Umbilical cord (tissue), 1 donor: ENCODE measurements at regions not wholly inside any gene's neighbourhood (a gene's known extent, or its start where the extent isn't known, plus 50 kb on each side); places are given as distances from the start of the nearest gene placed in this dataset.

Experiments
- DNase-seq: peaks from one replicate; pipeline ENCODE4 v3.0.0-alpha.2; 2015; ENCODE audit warnings: low spot score

DNA sequence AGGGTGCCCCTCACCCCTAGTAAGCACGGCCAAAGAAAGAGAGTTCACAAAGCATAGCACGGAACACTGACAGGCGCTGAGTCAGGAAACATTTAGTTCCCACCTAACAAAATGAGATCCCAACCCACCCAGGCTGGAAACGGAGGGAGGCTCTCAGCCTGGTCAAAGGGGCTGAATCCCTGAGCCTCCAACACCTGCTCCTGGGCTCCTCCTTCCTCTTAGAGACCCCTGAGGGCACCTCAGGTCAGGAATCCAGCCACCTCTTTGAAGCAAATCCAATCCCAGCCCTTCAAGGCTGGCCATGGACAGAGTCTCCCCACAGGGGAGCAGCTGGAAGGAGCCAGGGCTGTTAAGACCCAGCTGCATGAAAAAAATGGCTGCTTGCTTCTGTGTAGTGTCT is 154.4 kb upstream of the HES1 start:
- DNase-seq = no peak

DNA sequence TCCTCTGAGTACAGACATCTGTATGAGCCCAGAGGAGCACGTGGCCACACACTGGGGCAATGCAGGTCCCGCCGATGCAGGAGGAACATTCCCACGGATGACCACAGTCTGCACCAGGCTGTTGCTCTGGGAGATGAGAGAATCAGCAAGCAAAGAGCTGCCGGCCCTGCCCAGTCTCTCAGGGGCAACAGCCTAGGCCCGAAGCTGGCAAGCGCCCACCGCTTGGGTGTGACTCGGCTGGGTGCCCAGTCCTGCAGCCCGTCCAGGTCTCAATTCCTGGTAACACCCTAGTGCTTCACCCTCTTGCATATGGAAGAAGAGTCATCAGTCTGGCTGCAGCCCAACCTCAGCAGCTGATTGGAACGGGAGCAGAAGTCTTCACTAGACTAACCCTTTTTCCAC is 153.7 kb upstream of the HES1 start:
- DNase-seq = peak; percentile 87

DNA sequence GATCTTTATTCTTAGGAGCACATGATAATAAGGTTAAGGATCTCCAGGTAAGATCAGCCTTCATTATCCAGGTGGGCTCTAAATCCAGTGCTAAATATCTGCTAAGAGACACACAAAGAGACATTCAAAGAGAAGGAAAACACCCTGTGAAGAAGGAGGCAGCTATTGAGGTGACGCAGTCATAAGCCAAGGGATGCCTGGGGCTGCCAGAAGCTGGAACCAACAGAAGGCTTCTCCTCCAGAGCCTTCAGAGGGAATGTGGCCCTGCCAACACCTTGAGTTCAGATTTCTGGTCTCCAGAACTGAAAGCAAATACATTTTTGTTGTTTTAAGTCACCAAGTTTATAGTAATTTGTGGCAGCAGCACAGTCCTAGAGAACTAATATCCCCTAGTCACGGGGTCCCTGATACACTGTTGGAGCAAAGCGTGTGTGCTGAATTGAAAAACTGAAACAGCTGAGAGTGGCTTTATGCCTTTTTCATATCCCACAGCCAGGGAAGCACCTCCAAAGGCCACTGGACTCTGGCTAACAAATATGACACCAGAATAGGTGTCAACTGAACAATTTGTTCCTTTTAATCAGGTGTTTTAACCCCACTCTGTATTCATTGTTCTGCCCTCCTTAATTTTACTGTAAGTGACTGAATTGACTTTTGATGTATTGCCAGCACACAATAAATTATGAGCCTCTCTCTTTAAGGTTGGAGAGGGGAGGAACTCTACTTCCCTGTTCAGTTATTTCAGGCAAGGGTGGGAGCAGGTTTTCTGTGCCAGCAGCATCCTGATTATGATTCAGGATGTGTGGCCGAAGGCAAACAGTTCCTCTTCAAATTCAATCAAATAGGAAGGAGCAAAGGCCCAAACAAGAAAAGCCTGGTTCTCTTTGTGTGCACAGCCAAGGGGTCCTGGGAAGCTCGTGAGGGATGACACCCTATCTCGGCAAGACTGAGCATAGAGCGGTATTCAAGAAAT is 151.8 kb upstream of the HES1 start:
- no peak for DNase-seq

DNA sequence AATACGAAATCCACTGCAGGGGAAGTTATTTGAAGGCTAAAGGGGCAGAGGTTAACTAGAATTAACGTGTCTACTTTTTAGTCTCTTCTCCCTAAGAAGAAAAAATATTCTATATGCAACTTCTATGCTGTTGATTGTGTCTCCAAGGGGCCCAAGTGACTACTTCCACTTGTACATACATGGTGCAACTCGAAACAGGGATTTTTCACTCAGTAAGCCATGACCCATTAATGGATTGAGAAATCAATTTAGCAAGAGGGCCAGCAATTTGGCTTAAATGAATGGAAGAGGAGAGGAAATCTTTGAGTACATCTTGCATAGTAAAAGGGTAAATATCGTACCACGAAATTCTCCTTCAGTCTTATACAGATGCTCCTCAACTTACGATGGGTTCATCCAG is 151.1 kb upstream of the HES1 start:
- DNase-seq = no peak

DNA sequence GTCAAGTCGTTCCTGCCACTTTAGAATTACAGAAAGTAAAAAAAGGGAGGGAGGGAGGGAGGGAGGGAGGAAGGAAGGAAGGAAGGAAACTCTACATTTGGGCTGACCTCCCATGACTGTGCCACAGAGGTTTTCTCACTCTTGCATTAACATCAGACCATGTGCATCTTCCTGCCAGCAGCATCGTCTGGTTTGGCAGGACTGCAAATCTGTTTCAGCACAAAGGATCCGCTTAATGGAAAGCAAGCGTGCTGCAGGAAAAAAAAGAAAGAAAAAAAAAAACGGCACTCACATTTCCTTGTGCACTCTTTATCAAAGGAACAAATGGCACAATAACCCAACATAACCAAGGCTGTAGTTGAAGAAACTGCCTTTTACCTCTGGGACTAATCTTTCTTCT is 148.8 kb upstream of the HES1 start:
- DNase-seq = peak; percentile 84

DNA sequence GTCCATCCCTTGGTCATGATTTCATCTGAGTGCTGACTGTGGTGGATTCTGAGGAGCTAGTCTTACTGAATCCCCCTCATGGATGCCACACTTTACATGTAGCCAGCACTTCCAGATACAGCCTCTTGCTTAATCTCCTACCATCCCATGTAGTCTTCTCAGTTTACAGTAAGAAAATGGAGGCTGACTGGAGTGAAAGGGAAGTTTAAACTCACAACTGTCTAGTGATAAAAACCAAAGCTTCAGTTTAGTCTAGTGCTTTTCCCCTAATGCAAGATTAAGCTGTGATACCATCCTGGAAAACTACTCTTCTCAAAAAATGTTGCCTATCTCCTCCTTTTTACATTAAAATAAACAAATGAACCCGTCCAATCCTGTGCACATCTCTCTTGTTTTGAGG is 146.8 kb upstream of the HES1 start:
- peak; percentile 63 for DNase-seq

DNA sequence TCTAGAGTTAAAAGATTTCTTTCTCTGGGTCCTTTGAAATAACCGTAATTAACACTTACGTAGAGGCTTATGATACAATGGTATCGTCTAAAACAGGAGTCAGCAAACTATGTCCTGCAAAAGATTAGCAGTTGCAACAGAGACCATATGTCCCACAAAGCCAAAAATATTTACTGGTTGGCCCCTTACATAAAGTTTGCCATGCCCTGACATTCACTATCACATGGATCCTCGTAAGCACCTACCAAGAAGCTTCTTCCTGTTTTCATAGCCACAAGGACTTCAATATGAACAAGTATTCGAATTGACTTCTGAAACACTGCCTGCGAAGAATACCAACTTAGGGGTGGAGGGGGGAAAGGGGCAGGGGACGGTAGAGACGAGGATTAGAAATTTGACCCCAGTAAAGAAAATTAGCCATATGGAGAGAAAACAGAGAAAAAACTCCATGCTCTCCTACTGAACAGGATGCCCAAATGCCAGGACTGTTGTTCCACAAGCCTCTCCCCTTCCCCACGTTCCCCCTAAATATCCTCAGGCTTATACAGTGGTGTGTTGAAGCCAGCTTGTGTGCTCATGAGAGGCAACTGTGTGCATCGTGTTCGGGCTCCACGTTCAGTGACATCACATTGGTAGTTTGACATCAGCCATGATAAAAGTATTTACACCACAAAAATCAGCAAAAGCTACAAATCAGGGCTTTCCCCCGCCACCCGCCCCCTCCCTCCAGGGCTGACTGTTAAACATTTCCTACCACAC is 144.1 kb upstream of the HES1 start:
- DNase-seq = no peak

DNA sequence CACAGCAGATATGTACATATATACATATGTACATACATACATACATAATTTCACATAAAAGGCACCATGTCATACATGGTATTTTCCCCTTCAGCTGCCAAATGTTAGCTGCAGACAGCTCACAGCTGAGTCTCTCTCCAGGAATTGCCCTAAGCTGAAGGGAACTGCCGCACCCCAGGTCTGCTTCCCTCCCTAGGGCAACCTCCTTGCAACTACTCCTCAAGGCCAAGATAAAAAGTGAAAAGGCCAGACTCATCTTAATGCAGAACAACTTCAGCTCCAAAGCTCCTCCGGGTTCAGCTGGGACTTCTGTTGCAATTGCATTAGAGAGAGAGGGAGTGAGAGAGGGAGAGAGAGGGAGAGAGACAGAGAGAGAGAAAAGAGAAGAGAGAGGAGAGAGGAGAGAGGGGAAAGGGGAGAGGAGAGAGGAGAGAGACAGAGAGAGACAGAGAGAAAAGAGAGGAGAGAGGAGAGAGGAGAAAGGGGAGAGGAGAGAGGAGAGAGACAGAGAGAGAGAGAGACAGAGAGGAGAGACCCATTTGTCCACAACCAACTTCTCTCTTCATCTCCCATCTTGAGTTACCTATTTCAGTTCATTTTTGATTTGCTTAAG is 143.4 kb upstream of the HES1 start:
- DNase-seq = peak; percentile 84

DNA sequence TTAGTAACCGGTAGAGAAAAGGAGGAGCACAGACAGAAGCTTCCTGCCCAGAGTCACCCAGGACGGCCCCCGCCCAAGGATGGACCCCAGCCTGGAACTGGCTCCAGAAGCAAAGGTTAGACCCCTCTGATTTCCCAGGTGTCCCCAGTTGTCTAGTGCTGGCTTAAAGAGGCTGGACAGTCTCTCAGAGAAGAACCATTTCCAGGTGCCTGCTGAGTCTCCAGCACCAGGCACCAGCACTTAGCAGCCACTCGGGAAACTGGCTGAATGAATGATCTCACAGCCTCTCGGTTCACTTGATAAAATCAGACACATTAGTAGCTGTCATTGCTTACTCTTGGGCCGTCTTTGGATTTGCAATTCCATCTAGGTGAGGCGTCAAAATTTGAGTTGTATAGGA is 139.7 kb upstream of the HES1 start:
- no peak for DNase-seq

DNA sequence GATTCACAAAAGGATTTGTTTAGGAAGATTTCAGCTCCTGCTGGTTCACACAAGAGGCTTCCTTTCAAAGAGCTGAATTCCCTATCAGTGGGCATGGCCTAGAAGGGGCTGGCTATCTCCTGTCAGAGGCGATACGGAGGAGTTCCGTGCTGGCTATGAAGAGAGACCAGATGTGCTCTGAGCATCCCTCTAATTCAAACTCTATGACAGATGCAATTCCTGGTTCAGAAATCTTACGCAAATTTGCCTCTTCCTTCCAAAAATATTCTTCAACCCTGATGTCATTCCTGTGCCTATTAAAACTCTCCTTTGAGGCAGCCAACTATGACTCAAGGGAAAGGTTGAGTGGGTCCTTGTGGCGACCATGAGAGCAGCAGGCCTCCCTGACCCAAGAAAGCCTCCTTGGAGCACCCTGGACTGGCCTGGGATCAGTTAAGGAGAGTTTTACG is 139.3 kb upstream of the HES1 start:
- DNase-seq = peak; percentile 23

DNA sequence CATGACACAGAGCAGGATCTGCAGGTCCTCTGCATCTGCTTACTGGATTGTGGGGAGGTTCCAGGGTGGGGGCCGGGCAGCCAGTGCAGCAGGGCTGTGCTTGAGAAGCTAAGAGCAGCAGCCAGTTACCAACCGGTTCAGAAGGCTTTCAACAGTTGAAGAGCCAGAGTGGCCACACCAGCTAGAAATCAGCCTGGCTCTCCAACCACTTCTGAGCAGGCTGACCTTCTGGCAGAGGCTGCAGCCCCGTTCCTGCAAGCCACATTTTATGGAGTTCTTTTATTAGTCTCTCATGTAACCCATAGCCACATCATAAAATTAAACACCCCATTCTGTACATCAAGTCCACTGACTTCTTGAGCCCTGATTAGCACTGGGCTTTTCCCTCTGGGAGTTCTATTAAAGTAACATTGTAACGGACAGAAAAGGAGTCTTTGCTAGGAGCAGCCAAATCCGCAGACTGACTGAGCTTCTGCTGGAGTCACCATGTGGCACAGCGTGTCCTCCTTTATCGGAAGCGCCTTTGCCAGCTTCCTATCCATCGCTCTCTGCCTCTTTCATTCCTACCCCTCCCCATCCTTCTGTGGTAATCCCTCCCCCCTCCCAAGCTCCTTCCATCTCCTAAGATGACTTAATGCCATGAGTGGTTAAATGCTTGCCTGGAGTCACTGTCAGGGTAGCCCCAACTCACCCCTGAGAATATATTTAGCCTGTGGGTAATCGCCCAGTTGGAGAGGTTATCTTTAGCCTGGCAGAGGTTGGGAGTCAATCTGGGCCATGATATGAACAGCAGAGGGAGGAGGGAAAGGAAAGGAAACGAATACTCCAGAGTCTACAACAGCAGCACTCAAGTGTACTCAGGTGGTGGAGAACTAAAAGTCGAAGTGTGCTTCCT is 138.5 kb upstream of the HES1 start:
- DNase-seq = peak; percentile 24

DNA sequence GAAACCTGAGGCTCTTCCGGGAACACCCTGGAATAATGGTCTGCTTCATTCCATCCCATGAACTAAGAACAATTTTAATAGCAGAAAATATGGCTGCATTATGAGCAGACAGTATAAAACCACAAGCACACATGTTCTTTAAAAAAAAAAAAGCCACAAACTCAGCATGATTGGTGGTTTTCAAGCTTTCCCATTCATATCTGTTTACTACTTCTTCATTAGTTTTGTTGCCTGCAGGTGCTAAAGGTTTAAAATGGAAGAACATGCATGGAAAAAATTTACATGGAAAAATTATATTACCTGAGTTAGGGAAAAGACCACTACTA is 137.9 kb upstream of the HES1 start:
- DNase-seq = no peak

DNA sequence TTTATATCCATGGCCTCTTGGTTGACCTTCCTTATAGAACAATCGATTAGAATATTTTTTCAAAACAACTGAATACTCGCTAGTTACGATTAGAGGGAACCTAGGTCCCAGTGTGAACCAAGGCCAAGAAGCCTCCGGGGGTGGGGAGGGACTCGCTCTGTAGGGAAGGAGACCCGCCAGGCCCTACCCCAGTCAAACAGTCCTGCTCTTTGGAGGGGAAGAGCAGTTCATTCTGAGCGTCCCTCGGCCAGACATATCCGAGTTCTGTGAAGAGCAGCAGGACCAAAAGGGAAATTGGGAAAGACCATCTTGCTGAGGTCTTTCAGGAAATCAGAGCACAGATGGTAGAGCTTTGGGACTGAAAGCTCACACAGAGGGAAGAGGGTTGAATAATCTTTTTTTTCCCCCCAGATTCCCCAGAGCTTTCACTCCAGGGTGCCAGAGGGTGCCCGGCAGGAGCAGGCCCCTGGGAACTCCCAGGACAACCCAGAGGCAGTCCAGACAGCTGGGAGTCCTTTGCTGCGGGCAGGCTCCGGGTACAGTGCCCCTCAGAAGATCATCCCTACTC is 137.2 kb upstream of the HES1 start:
- no peak for DNase-seq

DNA sequence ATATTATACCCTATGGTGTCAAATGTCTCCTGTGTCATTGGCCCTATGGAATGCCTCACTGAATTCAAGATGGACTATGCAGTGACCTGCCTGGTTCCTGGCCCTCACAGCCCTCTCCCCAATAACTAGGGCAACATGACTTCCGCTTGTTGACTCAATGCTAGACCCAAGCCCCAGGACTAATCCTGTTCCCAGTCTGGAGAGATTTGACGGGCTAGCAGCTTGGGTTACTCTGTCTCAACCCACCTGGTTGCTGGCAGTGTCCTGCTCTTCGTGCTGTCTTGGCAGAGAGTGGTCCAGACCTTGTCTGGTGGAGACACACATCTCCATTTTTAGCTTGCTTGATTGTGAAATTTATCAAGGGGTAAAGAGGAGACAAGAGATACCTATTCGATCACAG is 135.8 kb upstream of the HES1 start:
- DNase-seq = no peak

DNA sequence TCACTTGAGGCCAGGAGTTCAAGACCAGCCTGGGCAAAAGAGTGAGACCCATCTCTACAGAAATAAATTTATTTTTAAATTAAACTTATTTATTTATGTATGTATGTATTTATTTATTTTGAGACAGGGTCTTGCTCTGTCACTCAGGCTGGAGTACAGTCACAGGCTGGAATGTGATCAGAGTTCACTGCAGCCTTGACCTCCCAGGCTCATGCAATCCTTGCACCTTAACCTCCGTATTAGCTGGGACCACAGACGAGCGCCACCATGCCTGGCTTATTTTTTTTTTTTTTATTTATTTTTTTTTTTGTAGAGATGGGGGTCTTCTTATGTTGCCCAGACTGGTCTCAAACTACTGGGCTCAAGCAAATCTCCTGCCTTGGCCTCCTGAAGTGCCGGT is 135.2 kb upstream of the HES1 start:
- no peak for DNase-seq

DNA sequence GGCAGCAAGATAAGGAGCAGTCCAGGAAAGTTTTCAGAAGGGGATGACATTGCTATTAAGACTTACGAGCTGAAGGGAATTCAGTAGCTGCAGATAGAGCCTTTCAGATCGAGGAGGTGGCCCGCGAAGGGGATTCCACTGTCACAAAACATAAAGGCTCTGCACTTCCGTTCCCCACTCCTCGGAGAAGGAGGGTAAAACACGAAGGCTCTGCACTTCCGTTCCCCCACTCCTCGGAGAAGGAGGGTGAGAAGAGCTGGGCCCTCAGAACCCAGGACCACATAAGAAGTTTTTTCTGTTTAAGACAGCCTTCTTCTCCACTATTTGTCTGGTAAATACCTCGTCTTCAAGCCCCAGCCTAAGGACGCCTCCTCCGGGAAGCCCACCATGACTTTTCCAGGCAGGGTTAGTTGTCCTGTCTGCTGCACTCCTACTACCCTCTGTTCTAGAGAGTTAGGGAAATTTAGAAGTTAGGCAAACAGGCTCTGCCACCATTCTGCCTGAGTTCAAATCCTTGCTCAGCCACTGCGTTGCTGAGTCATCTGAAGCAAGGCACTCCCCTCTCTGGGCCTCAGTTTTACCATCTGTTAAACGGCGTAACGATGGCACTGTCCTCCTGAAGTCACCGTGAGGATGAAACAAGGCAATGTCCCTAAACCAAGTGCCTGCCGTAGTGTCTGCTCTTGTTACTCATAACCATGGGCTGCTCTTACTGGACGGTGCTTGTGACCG is 134.1 kb upstream of the HES1 start:
- no peak for DNase-seq

DNA sequence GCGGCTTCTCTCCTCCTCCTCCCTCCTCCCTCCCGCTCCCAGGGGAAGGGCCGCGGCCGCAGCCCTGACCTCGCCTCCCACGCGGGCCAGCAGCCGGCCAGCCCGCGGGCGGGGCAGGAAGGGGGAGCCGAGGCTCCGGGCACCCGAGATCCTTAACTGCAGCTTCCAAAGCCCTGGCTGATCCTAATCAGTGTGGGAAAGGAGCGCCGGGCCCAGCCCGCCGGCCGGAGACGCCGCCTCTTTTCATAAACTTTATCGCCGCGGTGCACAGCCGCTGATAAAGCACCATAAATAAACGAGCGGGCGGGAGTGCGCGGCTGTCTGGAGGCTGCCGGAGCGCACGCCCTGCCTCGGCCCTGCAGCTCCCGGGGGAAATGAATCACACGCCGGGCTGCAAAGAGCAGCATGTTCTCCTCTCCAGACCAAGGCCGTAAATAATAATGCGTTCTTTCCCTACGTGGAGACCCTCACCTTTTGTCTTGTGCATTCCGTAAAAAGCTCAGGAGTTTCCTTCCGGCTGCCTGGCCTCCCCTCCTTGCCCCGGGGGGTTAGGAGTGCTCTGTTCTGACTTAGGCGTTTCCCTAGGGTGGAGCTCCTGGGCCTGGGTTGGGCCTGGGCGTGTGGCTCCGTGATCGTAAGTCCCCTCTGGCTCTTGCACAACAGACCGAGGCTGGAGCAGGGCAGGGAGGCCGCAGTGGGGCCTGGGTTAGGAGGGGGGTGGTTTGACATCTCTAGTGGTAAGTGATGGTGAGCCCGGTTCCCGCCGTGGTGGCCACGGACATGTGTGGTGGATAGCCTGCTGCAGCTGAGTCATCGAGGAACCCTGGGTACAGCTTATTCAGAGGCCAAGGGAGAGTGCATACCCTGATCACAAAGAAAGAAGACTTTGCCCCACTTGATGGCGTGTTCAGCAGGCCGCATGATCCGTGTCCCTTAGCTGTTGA is 132.6 kb upstream of the HES1 start:
- peak; percentile 96 for DNase-seq

DNA sequence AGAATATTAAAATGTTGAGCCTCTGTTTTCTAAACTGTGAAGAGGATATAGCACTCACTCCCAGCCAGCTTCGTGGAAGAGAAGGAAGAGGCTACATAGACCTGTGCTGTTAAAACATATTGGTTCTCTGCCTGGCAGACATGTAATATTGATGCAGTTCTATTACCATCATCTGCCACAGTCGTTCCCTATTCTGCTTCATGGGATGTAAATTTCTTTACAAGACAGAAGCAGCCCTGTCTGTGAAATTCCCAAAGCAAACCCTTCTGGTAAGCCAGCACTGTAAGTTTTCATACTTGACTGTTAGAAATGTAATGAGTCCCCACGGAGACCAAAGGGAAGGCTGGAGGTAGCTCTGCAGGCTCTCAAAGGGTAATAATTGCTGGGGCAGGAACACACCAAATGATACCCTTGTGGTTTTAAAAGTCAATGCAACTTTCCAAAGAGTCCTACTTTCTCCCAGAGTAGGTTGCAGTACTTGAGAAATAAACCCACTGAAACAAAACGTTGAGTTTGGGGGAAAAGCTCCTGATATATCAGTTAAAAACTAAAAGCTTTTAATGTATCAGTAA is 129.9 kb upstream of the HES1 start:
- DNase-seq = peak; percentile 31
